Astrocyte of the spinal cord (primary cell): ENCODE measurements at regions not wholly inside any gene's neighbourhood (a gene's known extent, or its start where the extent isn't known, plus 50 kb on each side); places are given as distances from the start of the nearest gene placed in this dataset.

Experiments
- DNase-seq: peaks from one replicate; pipeline ENCODE4 v3.0.0; 2011; ENCODE audit warnings: low read depth, low spot score
- H3K4me3 ChIP-seq: 2 replicates; pipeline ENCODE4 v1.5.1; 2011; ENCODE audit warnings: low read depth, mild to moderate bottlenecking, low read length, moderate library complexity
- in situ Hi-C: cut with HindIII; loops from 2 replicates; pipeline ENCODE4 v1.10.0; 2017; ENCODE audit warnings: low sequenced_read_pairs
- TF ChIP-seq, protein P1 (sequence below): IDR thresholded peaks from 2 replicates; pipeline ENCODE4 v1.5.1; 2012; ENCODE audit warnings: low read depth, mild to moderate bottlenecking, low read length, inconsistent platforms

DNA sequence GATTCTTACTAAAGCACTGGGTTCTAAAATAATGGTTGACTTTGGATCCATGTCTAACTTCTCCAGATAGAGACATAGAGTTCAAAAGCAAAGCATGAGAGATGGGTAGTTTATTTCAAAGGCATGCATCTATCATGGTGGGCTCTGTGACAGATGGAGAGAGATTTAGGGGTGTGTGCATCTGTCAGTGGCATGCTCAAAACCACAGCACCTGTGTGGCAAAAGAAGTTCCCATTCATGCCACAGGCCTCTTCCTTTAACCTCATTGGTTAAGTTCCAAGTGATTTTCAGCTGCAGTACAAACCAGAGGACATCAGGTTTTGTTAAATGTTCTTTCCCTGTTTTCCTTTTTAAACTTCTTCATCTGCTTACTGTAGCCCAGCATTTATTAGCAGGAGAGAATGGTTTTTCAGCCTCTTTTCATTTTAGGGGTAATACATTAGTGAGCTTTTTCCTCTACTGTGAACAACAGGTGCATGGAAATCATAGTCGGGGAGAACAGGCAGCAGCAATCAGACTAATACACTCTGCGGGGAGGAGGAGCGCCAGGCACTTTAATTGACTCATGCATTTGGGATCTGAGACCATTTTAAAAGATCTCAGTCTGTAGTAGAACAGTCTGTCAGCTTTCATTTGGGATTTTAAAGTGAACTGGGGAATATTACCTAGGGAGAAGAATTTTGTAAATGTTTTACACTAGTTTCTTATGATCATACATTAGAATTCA is 52.4 kb upstream of the UPP2 start:
- in situ Hi-C loops: no loop called here
- TF ChIP-seq, protein P1, sequence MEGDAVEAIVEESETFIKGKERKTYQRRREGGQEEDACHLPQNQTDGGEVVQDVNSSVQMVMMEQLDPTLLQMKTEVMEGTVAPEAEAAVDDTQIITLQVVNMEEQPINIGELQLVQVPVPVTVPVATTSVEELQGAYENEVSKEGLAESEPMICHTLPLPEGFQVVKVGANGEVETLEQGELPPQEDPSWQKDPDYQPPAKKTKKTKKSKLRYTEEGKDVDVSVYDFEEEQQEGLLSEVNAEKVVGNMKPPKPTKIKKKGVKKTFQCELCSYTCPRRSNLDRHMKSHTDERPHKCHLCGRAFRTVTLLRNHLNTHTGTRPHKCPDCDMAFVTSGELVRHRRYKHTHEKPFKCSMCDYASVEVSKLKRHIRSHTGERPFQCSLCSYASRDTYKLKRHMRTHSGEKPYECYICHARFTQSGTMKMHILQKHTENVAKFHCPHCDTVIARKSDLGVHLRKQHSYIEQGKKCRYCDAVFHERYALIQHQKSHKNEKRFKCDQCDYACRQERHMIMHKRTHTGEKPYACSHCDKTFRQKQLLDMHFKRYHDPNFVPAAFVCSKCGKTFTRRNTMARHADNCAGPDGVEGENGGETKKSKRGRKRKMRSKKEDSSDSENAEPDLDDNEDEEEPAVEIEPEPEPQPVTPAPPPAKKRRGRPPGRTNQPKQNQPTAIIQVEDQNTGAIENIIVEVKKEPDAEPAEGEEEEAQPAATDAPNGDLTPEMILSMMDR: no peak

DNA sequence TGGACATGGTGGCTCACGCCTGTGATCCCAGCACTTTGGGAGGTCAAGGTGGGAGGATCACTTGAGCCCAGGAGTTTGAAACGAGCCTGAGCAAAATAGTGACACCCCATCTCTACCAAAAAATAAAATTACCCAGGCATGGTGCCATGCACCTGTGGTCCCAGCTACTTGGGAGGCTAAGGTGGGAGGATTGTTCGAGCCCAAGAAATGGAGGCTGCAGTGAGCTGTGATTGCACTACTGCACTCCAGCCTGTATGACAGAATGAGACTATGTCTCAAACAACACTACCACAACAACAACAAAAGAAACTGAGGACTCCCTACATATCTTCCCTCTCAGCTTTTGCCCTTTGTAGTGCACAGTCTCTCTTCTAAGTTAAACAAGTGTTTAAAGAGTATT is 53.3 kb upstream of the UPP2 start:
- TF ChIP-seq, protein P1: no peak
- in situ Hi-C loops: no loop called here
- no peak for DNase-seq
- no peak overlapping the region for H3K4me3 ChIP-seq

More for the DNA sequence above, 52.4 kb upstream of the UPP2 start:
- no peak overlapping the region for H3K4me3 ChIP-seq
- no peak for DNase-seq

DNA sequence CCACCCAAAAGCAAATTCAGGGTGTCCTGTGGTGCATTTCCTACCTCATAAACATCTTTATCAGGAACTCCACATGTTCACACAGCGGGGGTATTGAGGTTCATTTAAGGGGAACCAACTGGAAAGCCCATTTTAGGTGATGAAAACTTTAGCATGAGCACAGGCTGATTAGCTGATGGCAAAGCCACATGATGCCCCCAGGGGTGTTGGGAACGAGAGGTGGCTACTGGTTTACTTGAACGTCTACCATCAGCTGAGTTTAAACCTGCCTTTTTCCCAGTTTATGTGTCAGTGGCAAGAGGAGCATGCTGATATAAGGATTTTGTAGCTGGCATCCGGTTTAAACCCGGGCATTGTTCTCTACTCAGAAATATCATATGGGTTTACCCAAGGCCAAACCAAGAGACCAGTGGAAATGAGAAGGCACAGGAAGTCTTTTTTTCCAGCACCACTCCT is 54.5 kb upstream of the UPP2 start:
- in situ Hi-C loops: no loop called here
- peak; percentile 24 for DNase-seq
- TF ChIP-seq, protein P1: no peak
- H3K4me3 ChIP-seq: no peak overlapping the region

DNA sequence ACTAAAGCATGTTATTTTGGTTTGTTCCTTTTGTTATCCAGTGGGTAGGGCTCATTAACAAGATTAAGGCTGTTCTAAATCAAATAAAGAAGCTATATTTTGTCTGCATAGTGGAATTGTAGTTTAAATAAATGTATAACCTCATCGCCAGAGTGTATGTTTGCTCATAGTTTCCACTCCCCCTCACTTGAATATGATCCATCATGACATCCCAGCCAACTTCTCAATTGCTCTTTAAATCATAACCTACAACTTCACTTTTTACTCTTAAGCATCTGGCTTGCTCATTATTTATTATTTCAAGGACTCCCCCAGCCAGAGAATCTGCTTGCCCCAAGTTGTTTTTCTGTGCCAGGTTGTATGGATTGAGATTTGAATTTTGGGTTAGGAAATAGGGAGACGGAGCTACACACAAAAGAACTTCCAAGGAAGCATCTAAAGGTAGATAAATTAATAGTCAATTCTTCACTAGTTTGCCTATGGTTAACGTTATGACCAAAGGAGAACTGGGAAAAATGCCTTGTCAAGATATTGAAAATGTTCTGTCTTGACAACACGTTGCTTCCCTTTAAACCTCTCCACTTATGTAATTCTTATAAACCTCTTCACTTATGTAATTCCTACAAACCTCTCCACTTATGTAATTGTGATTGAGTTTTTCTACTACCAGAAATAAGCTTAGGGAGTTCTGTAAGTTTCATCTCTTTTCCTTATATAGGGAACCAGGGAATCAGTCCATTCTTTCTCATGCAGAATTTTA is 55.4 kb upstream of the UPP2 start:
- TF ChIP-seq, protein P1: no peak
- in situ Hi-C loops: no loop called here
- no peak overlapping the region for H3K4me3 ChIP-seq
- no peak for DNase-seq

DNA sequence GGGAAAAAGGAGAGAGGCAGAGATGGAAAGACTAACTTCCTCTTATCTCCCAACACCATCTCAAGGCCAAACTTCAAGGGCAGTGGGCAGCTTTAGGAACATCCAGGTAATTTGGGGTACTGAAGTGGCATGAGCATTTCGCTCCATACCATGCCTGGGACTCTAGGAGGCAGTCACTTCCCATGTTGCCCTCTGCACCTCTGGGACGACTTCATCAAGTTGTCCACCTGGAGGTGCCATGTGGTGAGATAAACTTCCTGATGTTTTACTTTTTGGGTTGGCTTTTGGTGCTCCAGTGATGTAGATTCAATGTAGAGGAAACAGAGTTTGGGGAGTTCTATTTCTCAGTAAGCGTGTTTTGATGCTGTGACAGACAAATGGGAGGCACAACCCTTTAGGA is 56.3 kb upstream of the UPP2 start:
- in situ Hi-C loops: no loop called here
- TF ChIP-seq, protein P1: no peak
- no peak for DNase-seq
- H3K4me3 ChIP-seq: no peak overlapping the region

DNA sequence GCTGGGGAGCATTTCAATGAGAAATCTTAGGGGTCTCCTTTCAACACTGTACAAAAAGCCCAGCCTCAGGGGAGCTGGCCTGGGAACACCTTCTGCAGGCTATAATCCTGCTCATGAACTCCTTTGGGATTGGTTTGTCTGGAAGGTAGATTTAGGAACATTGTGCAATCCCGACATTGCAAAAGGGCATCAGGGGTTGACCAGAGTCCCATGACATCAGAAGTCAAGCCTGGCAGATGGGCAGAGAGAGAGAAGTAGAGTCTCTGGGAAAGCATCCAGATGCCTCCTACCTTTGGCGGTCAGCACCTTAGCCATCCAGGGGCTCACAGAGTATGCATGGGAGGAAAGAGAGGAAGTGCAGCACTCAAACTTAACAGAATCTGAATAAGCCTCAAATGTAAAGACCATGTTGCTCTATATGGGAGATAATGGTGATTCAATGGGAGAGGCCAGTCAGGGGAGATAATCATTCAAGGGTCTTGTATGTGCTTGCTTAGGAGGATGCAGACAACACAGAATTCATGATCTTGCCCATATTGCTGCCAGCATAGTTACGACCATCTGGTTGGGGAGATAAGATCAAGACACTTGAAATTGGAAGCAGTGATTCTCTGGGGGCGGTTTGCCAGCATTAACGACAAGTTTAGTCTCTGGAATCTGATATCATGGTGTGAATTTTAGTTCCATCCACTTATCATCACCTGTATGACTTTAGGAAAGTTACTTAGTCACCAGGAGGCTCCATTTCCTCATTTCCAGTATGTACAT is 58.3 kb upstream of the UPP2 start:
- TF ChIP-seq, protein P1: no peak
- in situ Hi-C loops: no loop called here
- no peak overlapping the region for H3K4me3 ChIP-seq
- no peak for DNase-seq
